Upper lobe of right lung (tissue), 1 donor: ENCODE measurements at regions not wholly inside any gene's neighbourhood (a gene's known extent, or its start where the extent isn't known, plus 50 kb on each side); places are given as distances from the start of the nearest gene placed in this dataset.

Experiments
- ATAC-seq: fragments of 200-7000 bp; cut with Tn5 transposase; one replicate; pipeline ENCODE4 v1.9.1; 2020; ENCODE audit warnings: mild to moderate bottlenecking, moderate library complexity
- DNase-seq: peaks from one replicate; pipeline ENCODE4 v3.0.0-alpha.2; 2020
- H3K27ac ChIP-seq: fragments of 200-600 bp; one replicate; pipeline ENCODE4 v1.8.0; 2022
- H3K27me3 ChIP-seq: fragments of 200-600 bp; one replicate; pipeline ENCODE4 v1.8.0; 2022; ENCODE audit warnings: mild to moderate bottlenecking
- H3K36me3 ChIP-seq: fragments of 200-600 bp; one replicate; pipeline ENCODE4 v1.8.0; 2022
- H3K4me1 ChIP-seq: fragments of 200-600 bp; one replicate; pipeline ENCODE4 v1.8.0; 2022
- H3K4me3 ChIP-seq: fragments of 200-600 bp; one replicate; pipeline ENCODE4 v1.8.0; 2022; ENCODE audit warnings: mild to moderate bottlenecking
- H3K9me3 ChIP-seq: fragments of 200-600 bp; one replicate; pipeline ENCODE4 v1.8.0; 2022
- CTCF ChIP-seq: fragments of 200-600 bp; IDR thresholded peaks from one replicate; pipeline ENCODE4 v1.8.0; 2022; ENCODE audit warnings: antibody characterized with exemption
- intact Hi-C: fragments of 100-400 bp; cut with DNase I; formaldehyde crosslinking; loops from one replicate; pipeline ENCODE4 v1.11.0; 2022
- donor health status: DM: no; HTN: yes; CAD: no; lungs with severe emphysema.

GRCh38 chr11:64428693-64429092 lies 69.7 kb downstream of the RPS6KA4 start:
- no peaks in the 10 kb centered on the region for H3K36me3 ChIP-seq
- H3K9me3 ChIP-seq, result no peaks in the 10 kb centered on the region
- no peak for TF ChIP-seq CTCF
- no peaks in the 10 kb centered on the region for H3K4me1 ChIP-seq
- DNase-seq, result no peak
- no peak for ATAC-seq
- intact Hi-C loops, result no loop called here
- no peaks in the 10 kb centered on the region for H3K27me3 ChIP-seq
- no peak overlapping the region for H3K27ac ChIP-seq
- H3K4me3 ChIP-seq, result no peak overlapping the region

- H3K27me3 ChIP-seq, result no peaks in the 10 kb centered on the region
- DNase-seq (no peak), ATAC-seq (no peak)
- H3K27ac ChIP-seq, result no peak overlapping the region
- H3K9me3 ChIP-seq, result no peaks in the 10 kb centered on the region
- no peaks in the 10 kb centered on the region for H3K36me3 ChIP-seq
- no peaks in the 10 kb centered on the region for H3K4me1 ChIP-seq
- intact Hi-C loops, result no loop called here
- no peak for TF ChIP-seq CTCF
- no peak overlapping the region for H3K4me3 ChIP-seq
Measured at GRCh38 chr11:64429970-64430369, 71.0 kb downstream of the RPS6KA4 start.

DNA sequence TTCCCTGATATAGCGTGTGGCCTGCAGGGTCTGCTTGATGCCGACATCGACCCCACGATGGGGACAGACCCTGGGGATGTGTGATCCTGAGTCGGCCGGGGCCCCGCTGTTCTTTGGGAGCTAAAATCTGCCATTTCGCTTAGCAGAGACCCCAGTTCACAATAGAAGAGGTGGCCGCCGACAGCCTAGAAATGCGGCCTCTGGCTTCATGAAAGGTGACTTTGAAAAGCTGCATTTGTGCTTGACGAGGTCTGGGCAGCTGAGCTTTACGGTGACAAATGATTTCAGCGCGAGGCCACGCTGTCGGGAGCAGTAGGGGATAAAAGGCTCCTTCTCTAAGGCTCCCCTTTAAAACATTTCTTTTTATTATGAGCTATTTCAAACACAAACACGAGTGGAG lies 71.7 kb downstream of the RPS6KA4 start:
- H3K36me3 ChIP-seq, result no peaks in the 10 kb centered on the region
- no peaks in the 10 kb centered on the region for H3K27me3 ChIP-seq
- ATAC-seq, result no peak
- no peaks in the 10 kb centered on the region for H3K9me3 ChIP-seq
- H3K27ac ChIP-seq, result no peak overlapping the region
- DNase-seq, result no peak
- H3K4me3 ChIP-seq, result no peak overlapping the region
- no peak for TF ChIP-seq CTCF
- intact Hi-C loops, result no loop called here
- H3K4me1 ChIP-seq, result no peaks in the 10 kb centered on the region

DNA sequence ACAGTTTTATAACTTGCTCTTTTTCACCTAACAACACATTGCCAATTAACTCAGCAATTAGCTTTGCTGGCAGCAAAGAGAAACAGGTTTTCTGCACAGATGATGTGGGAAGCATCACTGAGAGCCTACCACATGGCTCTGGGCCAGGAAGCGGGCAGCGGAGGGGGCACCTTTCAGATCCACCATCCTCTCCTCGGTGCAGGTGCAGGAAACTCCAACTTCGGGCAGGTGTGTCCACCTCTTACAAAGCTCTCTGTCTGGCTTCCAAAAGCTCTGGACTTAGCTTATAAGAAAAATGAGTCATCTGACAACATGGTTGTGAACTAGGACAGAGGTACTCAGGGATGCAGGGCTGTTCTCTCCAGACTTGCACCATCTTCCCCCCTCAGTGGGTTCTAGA lies 77.0 kb downstream of the RPS6KA4 start:
- no peak for TF ChIP-seq CTCF
- ATAC-seq, result no peak

DNA sequence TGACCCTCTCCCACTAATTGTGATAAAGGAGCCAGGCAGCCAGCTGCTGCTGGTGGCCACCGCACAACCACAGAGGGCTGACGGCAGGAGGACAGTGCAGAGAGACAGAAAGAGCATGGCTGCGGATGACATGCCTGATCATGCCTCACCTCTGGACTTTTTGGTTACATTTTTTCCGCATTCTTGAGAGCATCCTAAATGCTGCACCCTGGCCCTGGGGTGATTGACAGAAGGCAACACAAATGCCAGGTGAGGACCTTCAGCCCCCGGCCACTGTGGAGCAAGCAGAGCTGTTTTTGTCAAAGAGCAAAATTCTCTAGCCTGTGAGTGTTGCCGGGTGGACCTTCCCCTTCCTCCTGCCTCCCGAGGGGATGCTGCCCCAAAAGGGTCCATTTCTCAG lies 78.5 kb downstream of the RPS6KA4 start:
- ATAC-seq, result no peak
- Histone ChIP-seq H3K27ac (no peak overlapping the region), H3K4me1 (no peaks in the 10 kb centered on the region), H3K36me3 (no peaks in the 10 kb centered on the region), H3K27me3 (peaks cover 4% of the 10 kb centered on the region), H3K9me3 (no peaks in the 10 kb centered on the region), H3K4me3 (no peak overlapping the region)
- no peak for DNase-seq
- no peak for TF ChIP-seq CTCF
- intact Hi-C loops, result no loop called here

More for the DNA sequence above, 77.0 kb downstream of the RPS6KA4 start:
- Histone ChIP-seq H3K4me1 (no peaks in the 10 kb centered on the region), H3K36me3 (no peaks in the 10 kb centered on the region), H3K27me3 (peaks cover 4% of the 10 kb centered on the region), H3K27ac (no peak overlapping the region), H3K9me3 (no peaks in the 10 kb centered on the region), H3K4me3 (no peak overlapping the region)
- DNase-seq, result no peak
- intact Hi-C loops, result no loop called here
